ENCODE measurements at regions not wholly inside any gene's neighbourhood (a gene's known extent, or its start where the extent isn't known, plus 50 kb on each side); places are given as distances from the start of the nearest gene placed in this dataset.
"Not testable (repeated sequence)": the region's sequence is repeated elsewhere in the genome, so short reads cannot be mapped to it uniquely, and the experiment has no call there.

DNA sequence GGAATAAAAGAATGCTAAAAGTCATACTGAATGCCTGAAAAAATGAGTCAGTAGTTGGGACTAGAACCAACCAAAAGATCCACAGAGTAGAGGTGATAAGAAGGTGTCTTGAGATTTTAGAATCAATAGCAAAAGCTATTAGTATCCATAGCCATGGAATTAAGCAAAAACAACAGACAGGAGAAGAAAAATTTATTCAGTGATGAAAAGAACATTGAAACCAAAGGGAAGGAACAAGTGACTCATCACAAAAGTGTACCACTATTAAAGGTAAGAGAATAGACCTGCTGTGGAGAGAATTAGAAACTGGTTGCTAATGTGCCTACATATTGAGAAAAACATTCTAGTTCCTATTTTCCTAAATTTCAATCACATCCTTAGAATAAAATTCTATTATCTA, 182.0 kb upstream of the NEIL3 start:
- DNase-seq (ENCODE audit: low spot score) = no peak
- intact Hi-C loops (cut with DNase I) = loop anchor here in 1 of 2 donors (5.0 kb wide), 1 partner anchor 1495 kb away; no protein-coding TSS in a partner anchor

DNA sequence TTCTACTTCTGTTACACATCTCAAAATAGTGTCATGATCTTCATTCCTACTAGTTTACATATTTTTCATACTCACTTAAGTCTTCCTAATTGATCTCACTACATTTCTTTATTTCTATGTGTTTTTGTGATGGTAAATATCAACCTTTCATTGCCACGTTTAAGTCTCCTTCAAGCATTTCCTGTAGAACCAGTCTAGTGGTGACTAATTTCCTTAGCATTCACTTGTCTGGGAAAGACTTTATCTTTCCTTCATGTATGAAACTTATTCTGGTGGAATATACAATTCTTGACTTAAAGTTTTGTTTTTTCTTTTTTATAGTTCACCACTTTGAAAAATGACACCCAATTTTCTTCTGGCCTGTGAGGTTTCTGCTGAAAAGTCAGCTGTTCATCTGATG, 181.4 kb upstream of the NEIL3 start:
- no peak for DNase-seq (ENCODE audit: low spot score)
- intact Hi-C loops (cut with DNase I) = loop anchor here in 1 of 2 donors (5.0 kb wide), 1 partner anchor 1496 kb away; no protein-coding TSS in a partner anchor

DNA sequence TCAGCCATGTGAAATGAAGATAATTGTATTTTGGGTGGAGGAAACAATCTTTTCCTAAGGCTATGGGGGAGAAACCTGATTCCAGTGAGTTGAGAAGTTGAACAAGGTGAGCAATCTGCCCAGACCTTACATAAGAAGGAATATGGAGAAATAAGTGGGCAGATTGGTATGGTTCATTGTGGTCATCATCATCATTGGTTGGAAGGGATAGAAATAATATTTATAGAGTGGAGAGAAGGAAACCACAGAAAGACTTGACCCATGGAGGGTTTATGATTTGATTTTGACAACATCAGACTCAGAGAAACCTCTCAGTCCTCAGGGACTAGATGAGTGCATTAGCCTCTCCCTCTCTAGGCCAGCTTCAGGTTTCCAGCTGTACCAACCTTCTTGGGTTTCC, 177.9 kb upstream of the NEIL3 start:
- intact Hi-C loops (cut with DNase I) = no loop called here

DNA sequence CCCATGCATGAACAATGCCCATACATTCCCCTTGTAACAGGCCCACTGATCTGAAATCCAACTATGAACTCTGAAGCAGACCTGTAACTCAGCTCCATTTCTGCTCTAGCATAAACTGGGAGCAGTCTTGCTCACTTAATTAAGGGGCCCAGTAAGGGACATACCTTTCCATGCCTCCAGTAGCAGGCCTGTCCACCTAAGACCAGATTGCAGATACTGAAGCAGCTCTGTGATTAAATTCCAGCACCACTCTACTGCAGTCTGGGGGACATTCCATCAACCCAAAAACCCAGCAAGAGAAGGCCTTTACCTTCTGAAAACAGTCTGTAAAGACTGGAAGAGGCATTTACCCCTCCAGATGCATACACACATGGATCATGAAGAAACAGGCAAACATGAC, 162.0 kb upstream of the NEIL3 start:
- no peak for DNase-seq (ENCODE audit: low spot score)
- intact Hi-C loops (cut with DNase I) = no loop called here

More for the DNA sequence above, 177.9 kb upstream of the NEIL3 start:
- no peak for DNase-seq (ENCODE audit: low spot score)

DNA sequence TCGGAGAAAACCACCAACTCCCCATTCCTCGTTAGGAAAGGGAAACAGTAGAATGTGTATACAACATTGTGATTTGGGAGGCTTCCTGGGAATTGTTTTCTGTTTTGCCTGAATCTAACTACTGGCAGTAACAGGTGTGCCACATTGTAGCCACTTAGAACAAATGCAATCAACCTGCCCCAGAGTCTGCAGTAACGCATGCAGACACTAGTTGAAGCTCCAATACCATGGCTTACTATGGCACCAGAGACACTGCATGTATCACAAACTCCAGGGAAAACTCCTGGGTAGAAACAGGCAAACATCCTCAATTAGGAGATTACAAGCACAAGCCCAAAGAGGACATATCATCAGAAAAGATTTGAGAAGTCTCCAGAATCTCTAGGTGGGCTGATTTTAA, 154.2 kb upstream of the NEIL3 start:
- intact Hi-C loops (cut with DNase I) = no loop called here
- DNase-seq (ENCODE audit: low spot score) = no peak

DNA sequence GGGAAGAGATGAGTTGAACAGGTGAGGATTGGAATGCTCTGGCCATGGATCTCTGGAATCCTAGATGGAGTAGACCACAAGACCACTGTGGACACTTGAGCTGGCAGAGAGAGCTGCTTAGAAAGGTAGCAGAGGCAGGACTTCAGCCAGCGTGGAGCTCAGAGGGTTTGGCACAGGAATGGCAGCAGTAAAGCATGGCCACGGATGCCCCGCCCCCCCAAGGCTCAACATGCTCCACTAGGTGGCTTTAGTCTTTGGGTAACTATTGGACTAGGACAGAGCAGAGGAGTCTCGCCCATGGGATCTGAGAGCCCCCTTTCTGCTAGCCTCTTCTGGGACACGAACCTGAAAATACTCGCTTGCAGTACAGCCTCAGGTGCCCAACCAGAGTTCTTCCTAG, 150.1 kb upstream of the NEIL3 start:
- intact Hi-C loops (cut with DNase I) = no loop called here
- no peak for DNase-seq (ENCODE audit: low spot score)

DNA sequence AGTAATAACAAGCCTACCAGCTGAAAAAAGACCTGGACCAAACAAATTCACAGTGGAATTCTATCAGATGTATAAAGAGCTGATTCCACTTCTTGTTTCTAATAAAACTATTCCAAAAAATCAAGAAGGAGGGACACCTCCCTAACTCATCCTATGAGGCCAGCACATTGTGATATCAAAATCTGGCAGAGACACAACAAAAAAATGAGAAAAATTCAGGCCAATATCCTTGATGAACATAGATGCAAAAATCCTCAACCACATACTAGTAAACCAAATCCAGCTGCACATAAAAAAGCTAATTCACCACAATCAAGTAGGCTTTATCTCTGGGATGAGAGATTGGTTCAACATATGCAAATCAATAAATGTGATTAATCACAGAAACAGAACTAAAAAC, 147.9 kb upstream of the NEIL3 start:
- no peak for DNase-seq (ENCODE audit: low spot score)
- intact Hi-C loops (cut with DNase I) = no loop called here

DNA sequence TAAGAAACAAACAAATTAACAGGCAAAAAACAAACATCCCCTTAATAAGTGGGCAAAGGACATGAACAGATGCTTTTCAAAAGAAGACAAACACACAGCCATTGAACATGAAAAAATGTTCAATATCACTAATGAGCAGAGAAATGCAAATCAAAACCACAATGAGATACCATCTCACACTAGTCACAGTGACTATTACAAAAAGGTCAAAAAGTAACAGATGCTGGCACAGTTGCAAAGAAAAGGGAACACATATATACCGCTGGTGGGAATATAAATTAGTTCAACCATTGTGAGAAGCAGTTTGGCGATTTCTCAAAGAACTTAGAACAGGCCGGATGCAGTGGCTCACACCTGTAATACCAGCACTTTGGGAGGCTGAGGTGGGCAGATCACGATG, 146.1 kb upstream of the NEIL3 start:
- intact Hi-C loops (cut with DNase I) = no loop called here
- no peak for DNase-seq (ENCODE audit: low spot score)

DNA sequence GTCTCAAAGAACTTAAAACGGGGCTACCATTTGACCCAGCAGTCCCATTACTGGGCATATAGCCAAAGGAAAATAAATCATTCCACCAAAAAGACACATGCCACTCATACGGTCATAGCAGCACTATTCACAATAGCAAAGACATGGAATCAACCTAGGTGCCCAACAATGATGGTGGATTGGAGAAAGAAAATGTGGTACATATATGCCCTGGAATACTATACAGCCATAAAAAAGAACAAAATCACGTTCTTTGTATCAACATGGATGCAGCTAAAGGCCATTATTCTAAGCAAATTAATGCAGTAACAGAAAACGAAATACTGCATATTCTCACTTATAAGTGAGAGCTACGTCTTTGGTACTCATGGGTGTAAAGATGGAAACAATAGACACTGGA, 138.1 kb upstream of the NEIL3 start:
- intact Hi-C loops (cut with DNase I) = no loop called here

DNA sequence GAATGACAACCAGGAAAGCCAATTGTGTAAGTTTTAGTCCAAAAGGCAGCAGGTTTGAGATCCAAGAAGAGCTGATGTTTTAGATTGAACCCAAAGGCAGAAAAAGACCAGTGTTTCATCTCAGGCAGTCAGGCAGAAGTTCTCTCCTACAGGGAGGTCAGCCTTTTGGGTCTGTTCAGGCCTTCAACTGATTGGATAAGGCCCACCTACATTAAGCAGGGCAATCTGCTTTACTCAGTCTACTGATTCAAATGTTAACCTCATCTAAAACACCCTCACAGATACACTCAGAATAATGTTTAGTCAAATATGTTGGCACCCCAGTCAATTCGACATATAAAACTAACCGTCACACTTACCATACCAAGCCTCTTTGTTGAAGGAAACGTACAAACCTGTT, 134.2 kb upstream of the NEIL3 start:
- intact Hi-C loops (cut with DNase I) = no loop called here
- DNase-seq (ENCODE audit: low spot score) = no peak

More for the DNA sequence above, 138.1 kb upstream of the NEIL3 start:
- DNase-seq (ENCODE audit: low spot score) = no peak

DNA sequence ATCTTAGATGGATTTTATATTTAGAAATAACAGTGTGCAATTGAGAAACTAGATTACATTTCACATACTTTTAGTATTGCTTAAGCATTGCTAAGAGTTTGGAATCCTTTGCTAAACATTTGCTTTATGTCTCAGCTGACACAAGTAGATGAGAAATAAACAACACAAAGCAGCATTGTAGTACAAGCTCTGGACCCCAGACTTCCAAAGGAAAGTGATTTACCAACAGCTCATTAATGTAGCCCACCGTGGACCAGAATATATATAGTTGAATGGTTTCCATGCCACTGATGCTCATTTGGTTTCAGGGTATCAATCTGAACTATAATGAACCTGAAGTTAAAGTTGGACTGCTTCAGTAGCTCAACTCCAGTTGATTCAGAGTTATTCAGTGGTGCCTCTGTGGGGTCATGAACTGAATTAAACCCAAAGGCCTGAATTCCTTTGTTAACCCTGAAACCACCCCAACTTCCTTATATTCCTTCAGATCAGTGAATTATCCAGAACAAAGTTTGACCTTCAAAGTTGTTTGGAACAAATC, 132.1 kb upstream of the NEIL3 start:
- intact Hi-C loops (cut with DNase I) = no loop called here

DNA sequence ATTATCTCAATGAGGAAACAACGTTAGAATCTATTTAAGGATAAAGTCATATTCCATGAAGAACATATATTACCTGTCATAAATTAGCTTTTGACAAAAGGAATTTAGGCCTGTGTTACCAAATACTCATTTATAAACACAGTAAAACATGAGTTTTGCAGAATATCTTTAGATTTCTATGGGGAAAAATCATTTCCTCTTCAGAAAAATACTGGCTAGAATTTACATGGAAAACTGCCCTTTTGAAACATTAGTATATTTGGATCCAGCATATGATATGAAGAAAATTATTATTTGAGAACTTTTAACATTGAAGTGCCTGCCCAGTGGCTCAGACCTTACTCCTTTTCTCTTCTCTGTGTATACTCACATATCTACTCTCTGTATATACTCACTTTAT, 131.4 kb upstream of the NEIL3 start:
- intact Hi-C loops (cut with DNase I) = no loop called here
- no peak for DNase-seq (ENCODE audit: low spot score)

More for the DNA sequence above, 132.1 kb upstream of the NEIL3 start:
- DNase-seq (ENCODE audit: low spot score) = no peak

DNA sequence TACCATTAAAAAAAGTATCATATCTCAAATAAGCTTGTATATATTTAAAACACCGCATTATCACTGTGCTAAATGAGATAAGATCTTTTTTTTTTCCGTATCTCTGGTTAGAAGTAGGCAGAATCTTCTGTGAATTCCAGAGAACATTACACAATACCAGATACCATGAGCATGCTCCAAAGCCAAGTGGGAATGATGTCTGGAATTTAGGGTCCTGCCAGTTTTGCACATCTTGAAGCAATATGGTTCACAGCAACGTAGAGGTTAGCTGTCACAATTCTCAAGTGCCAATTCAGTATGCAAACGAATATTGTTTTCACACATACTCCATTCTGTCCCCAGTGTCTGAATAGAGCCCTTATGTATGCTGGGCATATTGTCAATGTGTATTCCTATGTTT, 127.5 kb upstream of the NEIL3 start:
- DNase-seq (ENCODE audit: low spot score) = no peak

DNA sequence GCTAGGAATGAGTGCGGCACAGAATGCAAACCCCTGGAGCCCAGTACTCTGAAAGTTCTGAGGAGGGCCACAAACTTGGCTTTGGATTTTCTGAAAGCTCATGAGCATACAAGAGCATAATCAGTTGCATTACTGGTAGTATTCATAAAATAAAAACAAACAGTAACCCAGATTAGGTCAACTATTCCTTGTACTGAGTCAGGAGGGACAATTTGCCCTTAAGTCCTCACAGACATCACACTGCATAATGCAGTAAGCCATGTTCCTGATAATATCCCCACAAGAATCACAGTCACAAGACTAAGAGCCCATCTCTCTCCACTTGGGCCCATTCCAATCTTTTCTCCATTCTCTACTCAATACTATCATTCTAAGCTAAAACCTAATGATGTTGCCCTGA, 126.9 kb upstream of the NEIL3 start:
- intact Hi-C loops (cut with DNase I) = no loop called here

More for the DNA sequence above, 127.5 kb upstream of the NEIL3 start:
- intact Hi-C loops (cut with DNase I) = no loop called here

DNA sequence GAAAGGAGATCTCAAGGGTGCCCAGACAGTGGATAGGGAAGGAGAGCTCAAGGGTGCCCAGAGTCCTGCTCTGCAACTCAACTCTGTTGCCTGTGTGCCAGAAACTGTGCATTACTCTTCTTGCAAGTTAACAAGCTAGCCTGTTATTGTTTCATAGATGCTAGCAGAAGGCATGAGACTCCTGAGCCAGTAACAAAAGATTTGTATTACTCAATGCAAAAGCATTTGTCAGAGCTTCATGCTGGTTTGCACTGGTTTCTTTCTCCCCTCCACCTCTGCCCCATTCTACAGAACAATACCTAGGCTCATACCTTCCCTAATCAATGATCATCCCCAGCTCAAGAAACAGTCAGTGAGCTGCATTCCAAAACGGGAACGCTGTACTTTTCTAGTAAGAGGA, 124.5 kb upstream of the NEIL3 start:
- intact Hi-C loops (cut with DNase I) = no loop called here
- DNase-seq (ENCODE audit: low spot score) = no peak

More for the DNA sequence above, 126.9 kb upstream of the NEIL3 start:
- DNase-seq (ENCODE audit: low spot score) = no peak

DNA sequence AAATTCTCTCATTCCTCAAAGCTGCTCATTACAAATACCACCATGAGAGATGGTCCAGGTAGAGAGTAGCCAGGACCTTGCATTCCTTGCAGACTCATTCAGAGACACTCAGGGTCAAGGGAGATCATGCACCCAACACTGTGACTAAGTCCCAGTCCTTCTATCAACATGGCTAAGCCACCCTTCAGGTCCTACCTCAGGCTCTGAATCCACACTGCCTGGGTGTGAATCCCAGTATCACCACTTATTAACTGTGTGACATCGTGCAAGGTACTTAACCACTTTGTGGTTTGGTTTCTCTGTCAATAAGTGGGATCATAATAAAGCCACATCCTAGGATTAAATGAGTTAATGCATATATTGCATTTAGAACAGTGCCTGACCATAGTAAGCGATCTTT, 124.1 kb upstream of the NEIL3 start:
- DNase-seq (ENCODE audit: low spot score) = no peak
- intact Hi-C loops (cut with DNase I) = no loop called here

DNA sequence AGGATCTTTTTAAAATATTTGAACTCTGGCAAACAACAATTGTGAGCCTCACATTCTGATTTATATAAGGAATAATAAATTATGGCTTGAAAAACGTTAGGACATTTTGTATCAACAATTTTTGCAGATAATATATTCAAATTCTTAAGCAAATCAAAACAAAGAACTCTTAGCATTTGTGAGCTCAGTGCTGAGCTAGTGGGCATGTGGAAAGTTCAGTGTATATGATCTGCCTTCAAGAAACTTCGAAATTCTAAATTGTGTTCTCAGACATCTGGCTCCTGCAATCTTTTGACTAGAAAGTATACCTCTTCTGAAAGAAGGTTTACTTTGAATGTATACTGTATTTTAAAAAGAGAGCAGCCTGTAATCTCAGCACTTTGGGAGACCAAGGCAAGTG, 122.3 kb upstream of the NEIL3 start:
- no peak for DNase-seq (ENCODE audit: low spot score)
- intact Hi-C loops (cut with DNase I) = no loop called here

DNA sequence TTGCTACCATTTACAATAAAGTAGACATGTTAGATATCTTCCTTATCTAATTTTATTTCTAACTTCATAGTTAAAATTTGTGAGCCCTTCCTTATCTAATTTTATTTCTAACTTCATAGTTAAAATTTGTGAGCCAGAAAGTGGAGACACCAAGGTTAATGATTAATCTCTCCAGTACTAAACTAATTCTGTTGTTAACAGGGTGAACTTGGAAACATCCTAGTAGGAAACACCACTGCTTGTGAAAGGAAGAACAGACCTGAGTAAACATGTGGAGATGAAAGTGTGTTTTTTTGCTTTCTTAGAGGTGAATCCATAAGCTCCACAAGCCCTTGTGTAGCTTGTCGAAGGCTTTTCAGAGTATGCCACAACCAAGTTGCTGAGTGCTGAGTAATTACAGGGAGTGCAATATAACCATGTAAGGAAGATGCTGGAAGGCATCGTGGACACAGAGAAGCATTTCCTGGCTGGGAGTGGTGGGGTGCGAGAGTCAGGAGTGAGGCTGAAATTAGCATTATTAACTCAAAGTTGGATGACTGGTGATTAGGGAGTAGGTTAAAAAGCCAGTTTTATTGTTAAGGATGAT, 118.6 kb upstream of the NEIL3 start:
- intact Hi-C loops (cut with DNase I) = no loop called here
- DNase-seq (ENCODE audit: low spot score) = no peak

DNA sequence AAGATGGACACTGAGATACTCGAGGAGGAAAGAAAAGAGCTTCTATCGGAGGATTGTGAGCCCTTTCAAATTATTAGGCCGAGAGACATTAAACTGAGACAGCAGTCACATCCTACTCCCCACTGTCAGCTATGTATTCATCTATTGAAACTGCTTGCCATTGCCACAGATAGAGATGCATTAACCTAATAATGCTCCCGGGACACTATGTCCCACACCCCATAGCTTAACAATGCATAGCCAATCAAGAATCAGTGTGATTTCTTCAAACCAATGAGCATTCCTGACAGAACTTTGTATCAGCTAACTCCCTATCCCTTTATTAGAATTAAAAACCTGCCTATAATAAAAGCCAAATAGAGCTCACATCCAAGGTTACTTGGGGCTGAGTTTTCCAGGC, 118.1 kb upstream of the NEIL3 start:
- intact Hi-C loops (cut with DNase I) = no loop called here
- no peak for DNase-seq (ENCODE audit: low spot score)

DNA sequence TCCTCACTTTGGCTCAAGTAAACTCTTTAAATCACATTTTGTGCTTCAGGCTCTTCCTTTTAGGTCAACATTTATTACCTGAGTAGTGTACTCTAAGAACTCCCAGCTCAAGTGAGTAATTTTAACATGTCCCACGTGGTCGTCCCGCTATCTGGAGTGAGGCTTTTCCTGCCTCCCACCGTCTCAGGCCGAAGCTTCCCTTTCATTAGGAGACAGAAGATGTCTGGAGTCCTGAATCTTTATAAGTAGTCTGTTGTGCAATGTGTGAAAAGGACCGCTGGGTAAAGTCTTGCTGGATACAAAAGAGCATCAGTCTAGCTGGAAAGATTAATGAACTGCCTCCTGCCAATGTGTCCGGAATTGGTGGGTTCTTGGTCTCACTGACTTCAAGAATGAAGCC, 117.7 kb upstream of the NEIL3 start:
- intact Hi-C loops (cut with DNase I) = no loop called here
- no peak for DNase-seq (ENCODE audit: low spot score)

DNA sequence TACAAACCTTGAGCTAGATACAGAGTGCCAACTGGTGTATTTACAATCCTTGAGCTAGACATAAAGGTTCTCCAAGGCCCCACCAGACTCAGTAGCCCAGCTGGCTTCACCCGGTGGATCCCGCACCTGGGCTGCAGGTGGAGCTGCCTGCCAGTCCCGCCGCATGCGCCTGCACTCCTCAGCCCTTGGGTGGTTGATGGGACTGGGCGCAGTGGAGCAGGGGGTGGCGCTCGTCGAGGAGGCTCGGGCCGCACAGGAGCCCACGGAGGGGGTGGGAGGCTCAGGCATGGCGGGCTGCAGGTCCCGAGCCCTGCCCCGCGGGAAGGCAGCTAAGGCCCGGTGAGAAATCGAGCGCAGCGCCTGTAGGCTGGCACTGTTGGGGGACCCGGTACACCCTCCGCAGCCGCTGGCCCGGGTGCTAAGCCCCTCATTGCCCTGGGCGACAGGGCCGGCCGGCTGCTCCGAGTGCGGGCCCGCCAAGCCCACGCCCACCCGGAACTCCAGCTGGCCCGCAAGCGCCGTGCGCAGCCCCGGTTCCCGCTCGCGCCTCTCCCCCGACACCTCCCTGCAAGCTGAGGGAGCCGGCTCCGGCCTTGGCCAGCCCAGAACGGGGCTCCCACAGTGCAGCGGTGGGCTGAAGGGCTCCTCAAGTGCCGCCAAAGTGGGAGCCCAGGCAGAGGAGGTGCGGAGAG, 116.5 kb upstream of the NEIL3 start:
- DNase-seq (ENCODE audit: low spot score); intact Hi-C loops (cut with DNase I): not testable (repeated sequence)

All from posterior vena cava (tissue), 2 donors.